AG04450 (cell line): ENCODE measurements at regions not wholly inside any gene's neighbourhood (a gene's known extent, or its start where the extent isn't known, plus 50 kb on each side); places are given as distances from the start of the nearest gene placed in this dataset.

Source experiments
- CTCF ChIA-PET: fragments of 300-600, 350-600 bp; formaldehyde crosslinking; extraction: SDS; loops from one replicate; lab custom pipeline; 2022; ENCODE audit warnings: antibody characterized with exemption, inconsistent platforms; lab: Charles Lee
- POLR2A ChIA-PET: fragments of 350-600 bp; formaldehyde crosslinking; extraction: SDS; loops from one replicate; lab custom pipeline; 2021; ENCODE audit warnings: antibody characterized with exemption, inconsistent platforms; lab: Yijun Ruan, JAX
- DNase-seq: peaks from one replicate; pipeline ENCODE4 v3.0.0-alpha.2; 2011; ENCODE audit warnings: low read depth, low spot score
- H3K27ac ChIP-seq: one replicate; pipeline ENCODE4 v1.5.1; 2012; ENCODE audit warnings: low read depth, low read length, control low read depth
- H3K27me3 ChIP-seq: one replicate; pipeline ENCODE4 v1.6.0; 2012; ENCODE audit warnings: low read length; ENCODE audit not compliant: control insufficient read depth, insufficient read depth
- H3K4me3 ChIP-seq: 2 replicates; pipeline ENCODE4 v1.5.1; 2011; ENCODE audit warnings: mild to moderate bottlenecking, low read depth, low read length, control low read depth
- H3K9me3 ChIP-seq: 2 replicates; pipeline ENCODE4 v1.5.1; 2012; ENCODE audit warnings: low read length; ENCODE audit not compliant: control insufficient read depth, insufficient read depth
- TF ChIP-seq, protein P1 (sequence below): IDR thresholded peaks from 2 replicates; pipeline ENCODE4 v1.5.1; 2011; ENCODE audit warnings: low read depth, low read length, control low read depth, inconsistent platforms

DNA sequence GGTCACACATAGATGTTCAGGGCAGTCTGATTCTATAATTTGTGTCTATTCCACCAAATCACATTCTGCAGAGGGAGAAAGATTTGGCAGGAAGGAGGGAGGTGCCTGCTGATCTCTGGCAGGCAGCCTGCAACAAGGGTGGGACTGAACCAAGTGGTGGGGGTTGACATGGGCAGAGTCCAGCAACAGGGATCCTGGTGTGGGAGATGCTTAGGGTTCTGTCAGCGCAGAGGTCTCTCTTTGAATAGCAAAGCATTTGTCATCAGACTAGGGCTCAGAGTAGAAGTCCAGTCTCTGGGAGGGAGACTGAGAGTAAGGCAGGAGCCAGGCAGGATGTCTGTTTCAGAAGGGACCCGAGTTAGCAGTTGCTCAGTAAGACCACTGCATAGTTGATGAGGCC lies 94.6 kb downstream of the UTP18 start:
- H3K27ac ChIP-seq, result no peak overlapping the region
- no peaks in the 10 kb centered on the region for H3K9me3 ChIP-seq
- peaks cover 5% of the 10 kb centered on the region for H3K27me3 ChIP-seq
- POLR2A ChIA-PET, result no interaction called here
- DNase-seq, result no peak
- CTCF ChIA-PET, result no interaction called here
- TF ChIP-seq, protein P1, sequence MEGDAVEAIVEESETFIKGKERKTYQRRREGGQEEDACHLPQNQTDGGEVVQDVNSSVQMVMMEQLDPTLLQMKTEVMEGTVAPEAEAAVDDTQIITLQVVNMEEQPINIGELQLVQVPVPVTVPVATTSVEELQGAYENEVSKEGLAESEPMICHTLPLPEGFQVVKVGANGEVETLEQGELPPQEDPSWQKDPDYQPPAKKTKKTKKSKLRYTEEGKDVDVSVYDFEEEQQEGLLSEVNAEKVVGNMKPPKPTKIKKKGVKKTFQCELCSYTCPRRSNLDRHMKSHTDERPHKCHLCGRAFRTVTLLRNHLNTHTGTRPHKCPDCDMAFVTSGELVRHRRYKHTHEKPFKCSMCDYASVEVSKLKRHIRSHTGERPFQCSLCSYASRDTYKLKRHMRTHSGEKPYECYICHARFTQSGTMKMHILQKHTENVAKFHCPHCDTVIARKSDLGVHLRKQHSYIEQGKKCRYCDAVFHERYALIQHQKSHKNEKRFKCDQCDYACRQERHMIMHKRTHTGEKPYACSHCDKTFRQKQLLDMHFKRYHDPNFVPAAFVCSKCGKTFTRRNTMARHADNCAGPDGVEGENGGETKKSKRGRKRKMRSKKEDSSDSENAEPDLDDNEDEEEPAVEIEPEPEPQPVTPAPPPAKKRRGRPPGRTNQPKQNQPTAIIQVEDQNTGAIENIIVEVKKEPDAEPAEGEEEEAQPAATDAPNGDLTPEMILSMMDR, result no peak
- H3K4me3 ChIP-seq, result no peak overlapping the region

DNA sequence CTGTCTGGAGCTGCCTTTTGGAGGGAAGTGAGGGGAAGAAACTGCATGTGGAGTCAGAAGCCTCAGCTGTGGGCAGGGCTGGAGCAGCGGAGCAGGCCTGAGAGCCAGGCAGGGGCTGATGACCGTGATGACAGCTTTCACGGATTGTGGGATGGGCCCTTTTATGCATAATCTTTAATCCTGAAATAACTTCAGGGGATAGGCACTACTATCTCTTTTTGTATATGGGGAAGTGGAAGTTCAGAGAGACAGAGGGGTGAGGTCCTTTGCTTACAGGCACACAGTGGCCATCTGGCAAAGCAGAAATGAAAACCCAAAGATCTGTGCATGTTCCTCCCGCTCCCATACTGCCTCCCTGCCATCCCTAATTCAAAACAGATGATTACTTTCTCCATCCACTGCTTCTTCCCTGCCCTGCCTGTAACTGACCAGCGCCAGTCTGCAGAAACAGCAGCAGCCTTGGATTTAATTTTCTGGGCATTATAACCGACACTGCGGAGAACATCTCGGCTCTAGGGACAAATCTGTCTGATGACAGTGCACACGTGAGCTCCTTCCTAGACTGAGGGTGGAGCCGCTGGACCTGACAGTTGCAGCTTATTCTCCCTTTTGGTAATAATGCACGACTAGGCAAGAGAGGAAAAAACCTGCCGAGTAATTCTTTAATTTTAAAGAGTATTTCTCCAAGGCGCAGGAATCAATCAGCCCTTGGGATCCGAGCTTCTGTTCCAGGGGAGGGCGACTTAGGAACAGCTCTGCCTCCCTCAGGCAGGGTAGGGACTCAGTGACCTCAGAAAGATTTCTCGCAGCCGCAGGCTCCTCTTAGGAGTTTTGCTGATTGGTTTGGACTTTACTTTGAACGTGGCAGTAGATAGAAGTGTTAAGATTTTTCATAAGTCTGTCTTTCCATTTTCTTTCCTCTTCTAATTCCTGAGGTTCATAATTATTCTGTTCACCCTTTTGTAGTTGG lies 95.4 kb downstream of the UTP18 start:
- no peaks in the 10 kb centered on the region for H3K9me3 ChIP-seq
- ChIA-PET POLR2A (no interaction called here), CTCF (no interaction called here)
- DNase-seq, result no peak
- peaks cover 4% of the 10 kb centered on the region for H3K27me3 ChIP-seq
- no peak overlapping the region for H3K27ac ChIP-seq
- TF ChIP-seq, protein P1, result no peak
- no peak overlapping the region for H3K4me3 ChIP-seq

DNA sequence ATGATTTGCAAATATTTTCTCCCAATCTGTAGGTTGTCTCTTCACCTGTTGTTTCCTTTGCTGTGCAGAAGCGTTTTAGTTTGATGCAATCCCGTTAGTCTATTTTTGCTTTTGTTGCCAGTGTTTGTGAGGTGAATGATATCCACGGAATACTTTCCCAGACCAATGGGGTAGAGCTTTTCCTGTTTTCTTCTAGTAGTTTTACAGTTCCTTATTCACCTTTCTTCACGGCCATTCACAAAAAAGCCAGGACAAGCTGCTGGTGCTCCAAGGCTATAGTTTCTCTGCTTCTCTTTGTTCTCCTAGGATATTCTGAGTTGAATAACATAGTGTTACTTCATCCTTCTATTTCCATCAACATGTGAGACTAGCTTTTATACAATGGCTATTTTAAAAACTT lies 98.7 kb downstream of the UTP18 start:
- no peak overlapping the region for H3K27ac ChIP-seq
- TF ChIP-seq, protein P1, result no peak
- CTCF ChIA-PET, result no interaction called here
- H3K27me3 ChIP-seq, result no peaks in the 10 kb centered on the region
- no peak for DNase-seq
- POLR2A ChIA-PET, result no interaction called here
- no peaks in the 10 kb centered on the region for H3K9me3 ChIP-seq
- no peak overlapping the region for H3K4me3 ChIP-seq

DNA sequence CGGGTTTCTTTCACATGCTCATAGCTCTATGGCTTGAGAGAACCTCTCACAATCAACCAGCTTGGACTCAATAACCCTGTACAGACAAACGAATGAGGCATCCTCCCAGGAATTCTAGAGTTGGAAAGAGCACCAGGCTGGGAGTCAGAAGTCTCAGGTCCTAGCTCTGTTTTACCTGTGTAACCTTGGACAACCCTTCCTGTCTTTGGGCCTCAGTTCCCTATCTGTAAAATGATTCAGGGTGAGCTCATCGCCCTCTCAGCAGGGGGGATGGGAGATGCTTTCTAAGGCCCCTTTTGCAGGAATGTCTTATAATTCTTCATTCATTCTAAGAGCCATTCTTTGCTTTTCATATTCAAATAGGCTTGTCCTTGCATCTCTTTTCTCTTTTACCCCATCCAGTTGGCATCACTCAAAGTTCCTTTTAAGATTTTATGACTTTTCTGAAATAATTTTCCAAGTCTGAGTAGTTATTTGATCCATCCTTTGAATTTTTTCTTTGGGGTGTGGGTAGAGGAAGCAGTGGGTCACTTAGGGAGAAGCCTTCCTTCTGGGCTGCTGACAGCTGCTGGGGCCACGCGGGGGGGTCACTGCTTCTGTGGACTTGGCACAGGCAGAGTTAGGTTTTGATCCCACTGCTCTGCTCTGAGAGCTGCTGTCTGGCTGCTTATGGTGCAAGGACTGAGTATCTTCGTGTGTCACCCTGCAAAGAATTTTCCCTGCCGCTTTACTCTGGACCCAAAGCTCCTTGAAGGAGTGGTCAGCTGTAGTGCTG lies 102.7 kb downstream of the UTP18 start:
- no peak for DNase-seq
- Histone ChIP-seq H3K27ac (no peak overlapping the region), H3K9me3 (no peaks in the 10 kb centered on the region), H3K4me3 (no peak overlapping the region), H3K27me3 (no peaks in the 10 kb centered on the region)
- CTCF ChIA-PET, result no interaction called here
- POLR2A ChIA-PET, result no interaction called here
- TF ChIP-seq, protein P1, result no peak

DNA sequence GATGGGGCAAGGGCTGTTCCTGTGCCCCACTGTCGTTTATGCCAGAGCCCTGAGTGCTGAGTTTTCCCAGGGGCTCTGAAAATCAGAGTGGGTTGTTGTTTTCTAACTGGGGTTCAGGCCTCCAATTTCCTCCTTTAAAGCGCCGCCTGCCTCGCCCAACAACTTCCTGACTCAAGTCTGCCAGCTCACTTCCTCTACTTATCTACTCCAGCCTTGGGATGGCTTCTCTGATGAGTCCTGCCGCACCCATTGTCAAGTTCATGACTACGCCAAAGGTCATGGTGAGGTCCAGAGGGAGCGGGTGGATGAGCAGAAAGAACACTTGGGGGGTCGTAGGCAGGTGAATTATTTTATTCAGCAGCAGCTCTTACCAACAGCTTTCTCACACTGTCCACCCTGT lies 104.7 kb downstream of the UTP18 start:
- CTCF ChIA-PET, result no interaction called here
- no peaks in the 10 kb centered on the region for H3K27me3 ChIP-seq
- no peaks in the 10 kb centered on the region for H3K9me3 ChIP-seq
- no peak overlapping the region for H3K27ac ChIP-seq
- TF ChIP-seq, protein P1, result no peak
- no peak for DNase-seq
- POLR2A ChIA-PET, result no interaction called here
- H3K4me3 ChIP-seq, result no peak overlapping the region
